Suprapubic skin (tissue), 4 donors: ENCODE measurements at regions not wholly inside any gene's neighbourhood (a gene's known extent, or its start where the extent isn't known, plus 50 kb on each side); places are given as distances from the start of the nearest gene placed in this dataset.

ENCODE experiments used
- EP300 ChIP-seq: sonication (generic); formaldehyde crosslinking; IDR thresholded peaks from one replicate; pipeline ENCODE4 v1.6.1; 2017; ENCODE audit warnings: antibody characterized with exemption
- POLR2A ChIP-seq, 2 donors: fragments of 450-650 bp; IDR thresholded peaks; one replicate each; pipeline ENCODE4 v1.6.1; 2017; ENCODE audit warnings: antibody characterized with exemption in 2 of 2, mild to moderate bottlenecking in 2 of 2, moderate library complexity in 2 of 2
- POLR2AphosphoS5 ChIP-seq, 3 donors: sonication (generic); formaldehyde crosslinking; IDR thresholded peaks; one replicate each; pipeline ENCODE4 v1.6.1; 2017; ENCODE audit warnings: antibody characterized with exemption in 3 of 3
- TF ChIP-seq, protein P1 (sequence below), 2 donors: fragments of 200-600 bp in 1 of 2; fragments of 450-650 bp in 1 of 2; sonication (generic) in 1 of 2; IDR thresholded peaks; one replicate each; pipeline ENCODE4 v1.5.1; 2016 to 2019; ENCODE audit warnings: antibody characterized with exemption in 2 of 2, mild to moderate bottlenecking in 1 of 2, moderate library complexity in 1 of 2

DNA sequence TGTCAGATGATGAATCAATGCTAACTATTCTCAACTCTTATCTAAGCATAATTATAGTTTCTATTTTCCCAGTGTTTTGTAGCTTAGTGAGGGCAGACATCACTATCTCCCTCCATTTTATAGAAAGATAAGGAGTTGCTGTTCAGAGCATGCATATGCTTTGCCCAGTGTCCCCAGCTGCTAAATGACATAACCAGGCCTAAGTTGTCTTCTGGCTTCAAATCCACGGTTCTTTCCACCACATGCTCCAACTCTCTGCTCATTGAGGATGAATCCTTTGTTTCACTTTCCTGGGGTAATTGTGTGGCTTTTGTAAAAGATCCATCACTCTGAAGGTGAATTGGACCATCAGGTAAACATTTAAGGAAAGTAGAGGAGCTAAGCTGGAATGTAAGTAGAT, 134.0 kb downstream of the SNX10 start:
- TF ChIP-seq, protein P1, sequence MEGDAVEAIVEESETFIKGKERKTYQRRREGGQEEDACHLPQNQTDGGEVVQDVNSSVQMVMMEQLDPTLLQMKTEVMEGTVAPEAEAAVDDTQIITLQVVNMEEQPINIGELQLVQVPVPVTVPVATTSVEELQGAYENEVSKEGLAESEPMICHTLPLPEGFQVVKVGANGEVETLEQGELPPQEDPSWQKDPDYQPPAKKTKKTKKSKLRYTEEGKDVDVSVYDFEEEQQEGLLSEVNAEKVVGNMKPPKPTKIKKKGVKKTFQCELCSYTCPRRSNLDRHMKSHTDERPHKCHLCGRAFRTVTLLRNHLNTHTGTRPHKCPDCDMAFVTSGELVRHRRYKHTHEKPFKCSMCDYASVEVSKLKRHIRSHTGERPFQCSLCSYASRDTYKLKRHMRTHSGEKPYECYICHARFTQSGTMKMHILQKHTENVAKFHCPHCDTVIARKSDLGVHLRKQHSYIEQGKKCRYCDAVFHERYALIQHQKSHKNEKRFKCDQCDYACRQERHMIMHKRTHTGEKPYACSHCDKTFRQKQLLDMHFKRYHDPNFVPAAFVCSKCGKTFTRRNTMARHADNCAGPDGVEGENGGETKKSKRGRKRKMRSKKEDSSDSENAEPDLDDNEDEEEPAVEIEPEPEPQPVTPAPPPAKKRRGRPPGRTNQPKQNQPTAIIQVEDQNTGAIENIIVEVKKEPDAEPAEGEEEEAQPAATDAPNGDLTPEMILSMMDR (IDR thresholded peaks at IDR 0.05), result no peak
- TF ChIP-seq POLR2A (IDR thresholded peaks at IDR 0.05), result no peak
- no peak for TF ChIP-seq EP300
- TF ChIP-seq POLR2AphosphoS5 (IDR thresholded peaks at IDR 0.05), result no peak
